GM23338 (cell line): ENCODE measurements at regions not wholly inside any gene's neighbourhood (a gene's known extent, or its start where the extent isn't known, plus 50 kb on each side); places are given as distances from the start of the nearest gene placed in this dataset.

Experiments
- ATAC-seq: fragments of 200-7000 bp; cut with Tn5 transposase; 3 replicates; pipeline ENCODE4 v1.9.1; 2020
- DNase-seq: peaks from one replicate; pipeline ENCODE4 v3.0.0-alpha.2; 2015; ENCODE audit warnings: low spot score
- H2AFZ ChIP-seq: fragments of 200-600 bp; sonication (generic); 2 replicates; pipeline ENCODE4 v1.8.0; 2016; ENCODE audit warnings: antibody characterized with exemption, mild to moderate bottlenecking, moderate library complexity
- H3F3A ChIP-seq: fragments of 200-600 bp; sonication (generic); replicated peaks from 2 replicates; pipeline ENCODE4 v1.8.0; 2017; ENCODE audit warnings: antibody characterized with exemption, mixed run types, low read depth
- H3K27ac ChIP-seq: fragments of 200-600 bp; sonication (generic); 2 replicates; pipeline ENCODE4 v1.6.1; 2016; ENCODE audit warnings: low read depth
- H3K27me3 ChIP-seq: fragments of 200-600 bp; sonication (generic); 2 replicates; pipeline ENCODE4 v1.8.0; 2016; ENCODE audit warnings: mild to moderate bottlenecking, mixed run types, moderate library complexity; ENCODE audit not compliant: insufficient read depth
- H3K36me3 ChIP-seq: fragments of 200-600 bp; sonication (generic); 2 replicates; pipeline ENCODE4 v1.8.0; 2016; ENCODE audit warnings: mild to moderate bottlenecking; ENCODE audit not compliant: insufficient read depth
- H3K4me1 ChIP-seq: fragments of 200-600 bp; sonication (generic); 2 replicates; pipeline ENCODE4 v1.8.0; 2016; ENCODE audit warnings: mild to moderate bottlenecking, moderate library complexity; ENCODE audit not compliant: insufficient read depth
- H3K4me2 ChIP-seq: fragments of 200-600 bp; sonication (generic); 2 replicates; pipeline ENCODE4 v1.7.1; 2017; ENCODE audit warnings: mixed run types
- H3K4me3 ChIP-seq: fragments of 200-600 bp; sonication (generic); 2 replicates; pipeline ENCODE4 v1.6.1; 2016; ENCODE audit warnings: mixed run types
- H3K79me2 ChIP-seq: fragments of 200-600 bp; sonication (generic); replicated peaks from 2 replicates; pipeline ENCODE4 v1.8.0; 2017; ENCODE audit warnings: mild to moderate bottlenecking; ENCODE audit not compliant: insufficient read depth
- H3K9me2 ChIP-seq: fragments of 200-600 bp; sonication (generic); 2 replicates; pipeline ENCODE4 v1.8.0; 2017; ENCODE audit not compliant: insufficient read depth
- H4K20me1 ChIP-seq: fragments of 200-600 bp; sonication (generic); replicated peaks from 2 replicates; pipeline ENCODE4 v1.8.0; 2017; ENCODE audit warnings: mild to moderate bottlenecking; ENCODE audit not compliant: insufficient read depth
- H3K27ac Mint-ChIP-seq: 2 replicates; pipeline ENCODE4 v1.8.0; 2020; ENCODE audit warnings: inconsistent platforms, mild to moderate bottlenecking, moderate library complexity, mixed read lengths
- H3K27me3 Mint-ChIP-seq: 3 replicates; pipeline ENCODE4 v1.8.0; 2022; ENCODE audit warnings: low read depth, mild to moderate bottlenecking, moderate library complexity, mixed read lengths, inconsistent platforms; ENCODE audit not compliant: insufficient read depth, poor library complexity
- H3K36me3 Mint-ChIP-seq: 3 replicates; pipeline ENCODE4 v1.8.0; 2021; ENCODE audit warnings: low read depth, mild to moderate bottlenecking, inconsistent platforms, moderate library complexity, mixed read lengths
- H3K4me1 Mint-ChIP-seq: 3 replicates; pipeline ENCODE4 v1.8.0; 2020; ENCODE audit warnings: mild to moderate bottlenecking, inconsistent platforms, mixed read lengths
- H3K4me3 Mint-ChIP-seq: 3 replicates; pipeline ENCODE4 v1.8.0; 2021; ENCODE audit warnings: moderate library complexity, mild to moderate bottlenecking, inconsistent platforms, mixed read lengths
- H3K9me3 Mint-ChIP-seq: 3 replicates; pipeline ENCODE4 v1.8.0; 2020; ENCODE audit warnings: moderate library complexity, mild to moderate bottlenecking, inconsistent platforms, mixed read lengths
- CREB1 ChIP-seq: fragments of 250-450 bp; sonication (Bioruptor Pico); IDR thresholded peaks from 2 replicates; pipeline ENCODE4 v1.5.0; 2020; ENCODE audit warnings: low read depth, mild to moderate bottlenecking, moderate library complexity
- CTCF ChIP-seq, 2 experiments: fragments of 200-600 bp in 1 of 2; sonication (generic) in 1 of 2; conservative IDR thresholded peaks; 2 replicates each; pipeline versions ENCODE4 v1.5.1 to v1.6.1; 2016 to 2017; ENCODE audit warnings: antibody characterized with exemption in 2 of 2, low read depth in 2 of 2, mild to moderate bottlenecking in 2 of 2, moderate library complexity in 1 of 2
- ETS1 ChIP-seq: IDR thresholded peaks from 2 replicates; pipeline ENCODE4 v1.6.1; 2016; ENCODE audit warnings: antibody characterized with exemption
- EZH2 ChIP-seq: fragments of 200-600 bp; sonication (generic); IDR thresholded peaks from one replicate; pipeline ENCODE4 v1.8.0; 2017; ENCODE audit warnings: antibody characterized with exemption, mild to moderate bottlenecking, low read depth; ENCODE audit not compliant: unreplicated experiment
- EZH2phosphoT487 ChIP-seq: fragments of 200-600 bp; sonication (generic); IDR thresholded peaks from one replicate; pipeline ENCODE4 v1.8.1; 2018; ENCODE audit warnings: antibody characterized with exemption; ENCODE audit not compliant: unreplicated experiment
- JUNB ChIP-seq: IDR thresholded peaks from one replicate; pipeline ENCODE4 v1.6.1; 2016; ENCODE audit warnings: antibody characterized with exemption; ENCODE audit not compliant: unreplicated experiment
- NANOG ChIP-seq: IDR thresholded peaks from 2 replicates; pipeline ENCODE4 v1.6.1; 2016; ENCODE audit warnings: antibody characterized with exemption, borderline replicate concordance
- POLR2AphosphoS5 ChIP-seq: IDR thresholded peaks from 2 replicates; pipeline ENCODE4 v1.6.1; 2016; ENCODE audit warnings: antibody characterized with exemption, low read depth
- REST ChIP-seq: IDR thresholded peaks from one replicate; pipeline ENCODE4 v1.6.1; 2018; ENCODE audit warnings: antibody characterized with exemption; ENCODE audit not compliant: unreplicated experiment
- STAT1 ChIP-seq: IDR thresholded peaks from one replicate; pipeline ENCODE4 v1.6.1; 2016; ENCODE audit warnings: antibody characterized with exemption; ENCODE audit not compliant: unreplicated experiment
- ZNF114 ChIP-seq: fragments of 250-450 bp; sonication (Bioruptor Pico); IDR thresholded peaks from 2 replicates; pipeline ENCODE4 v1.5.0; 2020; ENCODE audit warnings: mild to moderate bottlenecking, moderate library complexity
- ZNF331 ChIP-seq: fragments of 250-450 bp; sonication (Bioruptor Pico); IDR thresholded peaks from 2 replicates; pipeline ENCODE4 v1.5.0; 2020; ENCODE audit warnings: low read depth, mild to moderate bottlenecking, moderate library complexity
- ZNF462 ChIP-seq: fragments of 250-450 bp; sonication (Bioruptor Pico); IDR thresholded peaks from 2 replicates; pipeline ENCODE4 v1.5.0; 2020; ENCODE audit warnings: mild to moderate bottlenecking, moderate library complexity

- no peaks in the 10 kb centered on the region for H3K79me2 ChIP-seq
- H3K27ac ChIP-seq = no peak overlapping the region
- no peaks in the 10 kb centered on the region for H3K36me3 Mint-ChIP-seq
- H3K4me2 ChIP-seq = no peak overlapping the region
- H3K9me3 Mint-ChIP-seq = no peaks in the 10 kb centered on the region
- ATAC-seq = no peak
- H3K4me3 Mint-ChIP-seq = no peak overlapping the region
- no peaks in the 10 kb centered on the region for H3K4me1 ChIP-seq
- H3F3A ChIP-seq = no peaks in the 10 kb centered on the region
- H2AFZ ChIP-seq = no peak overlapping the region
- TF ChIP-seq ZNF114 (CRISPR knock-in tag) (no peak), NANOG (no peak), POLR2AphosphoS5 (no peak), EZH2 (no peak), REST (no peak), EZH2phosphoT487 (no peak), CTCF (conservative IDR thresholded peaks at IDR 0.05; ENCODE audit: low read depth in 2 of 2) (no peak), ZNF462 (CRISPR knock-in tag) (no peak), ZNF331 (CRISPR knock-in tag) (no peak), STAT1 (no peak), CREB1 (CRISPR knock-in tag) (no peak), ETS1 (no peak), JUNB (no peak)
- H3K4me1 Mint-ChIP-seq = no peaks in the 10 kb centered on the region; the same call in 2 of the 3 replicates
- H4K20me1 ChIP-seq = no peaks in the 10 kb centered on the region
- no peak overlapping the region for H3K4me3 ChIP-seq
- H3K27ac Mint-ChIP-seq = no peak overlapping the region
- H3K27me3 Mint-ChIP-seq = no peaks in the 10 kb centered on the region
- H3K36me3 ChIP-seq = no peaks in the 10 kb centered on the region
- H3K9me2 ChIP-seq = no peaks in the 10 kb centered on the region; the same call in 1 of the 2 replicates
- no peak for DNase-seq
- no peaks in the 10 kb centered on the region; the same call in 1 of the 2 replicates for H3K27me3 ChIP-seq
These were observed 106.1 kb downstream of the NHLRC3 start for GRCh38 chr13:39144391-39144790.
